22Rv1 (cell line): ENCODE measurements at regions not wholly inside any gene's neighbourhood (a gene's known extent, or its start where the extent isn't known, plus 50 kb on each side); places are given as distances from the start of the nearest gene placed in this dataset.

Experiments used
- ZFX ChIP-seq: fragments of 450-650 bp; IDR thresholded peaks from 2 replicates; pipeline ENCODE4 v1.6.1; 2017; ENCODE audit warnings: antibody characterized with exemption, borderline replicate concordance
- TF ChIP-seq, protein P1 (sequence below): fragments of 450-650 bp; IDR thresholded peaks from 2 replicates; pipeline ENCODE4 v1.5.1; 2017; ENCODE audit warnings: mild to moderate bottlenecking

DNA sequence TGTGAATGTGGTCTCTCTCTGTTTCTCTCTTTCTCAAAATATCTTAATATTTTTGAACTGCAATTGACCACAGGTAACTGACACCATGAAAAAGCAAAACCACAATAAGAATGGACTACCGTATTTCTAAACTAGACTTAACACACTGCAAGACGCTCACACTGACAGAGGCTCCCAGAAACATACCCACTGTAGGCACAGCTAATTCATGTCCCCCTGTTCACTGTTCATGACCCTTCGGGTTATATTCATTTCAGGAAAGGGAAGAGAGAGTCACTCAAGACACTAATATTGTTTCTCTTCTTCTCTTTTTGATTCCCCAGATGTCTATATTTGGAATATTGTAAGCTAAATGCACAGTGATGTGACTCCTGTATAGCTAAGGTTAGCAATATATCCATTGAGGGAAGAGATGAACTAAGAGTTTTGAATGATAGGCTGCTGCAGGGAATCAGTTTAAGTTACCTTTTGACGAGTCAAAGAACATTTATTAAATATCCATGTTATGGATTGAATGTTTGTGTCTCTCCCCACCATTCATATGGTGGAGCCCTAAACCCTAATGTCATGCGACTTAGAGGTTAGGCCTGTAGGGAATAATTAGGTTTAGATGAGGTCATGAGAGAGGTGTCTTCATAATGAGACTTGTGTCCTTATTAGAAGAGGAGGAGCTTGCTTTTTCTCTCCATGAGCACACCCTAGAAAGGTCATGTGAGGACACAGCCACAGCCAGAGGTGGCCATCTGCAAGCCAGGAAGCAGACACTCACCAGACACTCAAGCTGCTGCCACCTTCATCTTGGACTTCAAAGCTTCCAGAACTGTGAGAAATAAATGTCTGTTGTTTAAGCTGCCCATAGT lies 216.6 kb upstream of the GRM7 start:
- TF ChIP-seq, protein P1, sequence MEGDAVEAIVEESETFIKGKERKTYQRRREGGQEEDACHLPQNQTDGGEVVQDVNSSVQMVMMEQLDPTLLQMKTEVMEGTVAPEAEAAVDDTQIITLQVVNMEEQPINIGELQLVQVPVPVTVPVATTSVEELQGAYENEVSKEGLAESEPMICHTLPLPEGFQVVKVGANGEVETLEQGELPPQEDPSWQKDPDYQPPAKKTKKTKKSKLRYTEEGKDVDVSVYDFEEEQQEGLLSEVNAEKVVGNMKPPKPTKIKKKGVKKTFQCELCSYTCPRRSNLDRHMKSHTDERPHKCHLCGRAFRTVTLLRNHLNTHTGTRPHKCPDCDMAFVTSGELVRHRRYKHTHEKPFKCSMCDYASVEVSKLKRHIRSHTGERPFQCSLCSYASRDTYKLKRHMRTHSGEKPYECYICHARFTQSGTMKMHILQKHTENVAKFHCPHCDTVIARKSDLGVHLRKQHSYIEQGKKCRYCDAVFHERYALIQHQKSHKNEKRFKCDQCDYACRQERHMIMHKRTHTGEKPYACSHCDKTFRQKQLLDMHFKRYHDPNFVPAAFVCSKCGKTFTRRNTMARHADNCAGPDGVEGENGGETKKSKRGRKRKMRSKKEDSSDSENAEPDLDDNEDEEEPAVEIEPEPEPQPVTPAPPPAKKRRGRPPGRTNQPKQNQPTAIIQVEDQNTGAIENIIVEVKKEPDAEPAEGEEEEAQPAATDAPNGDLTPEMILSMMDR, result no peak
- no peak for TF ChIP-seq ZFX
